CD4-positive, alpha-beta T cell treated with Interleukin-2 at 100 ng/mL for 4 hours (primary cell): ENCODE measurements at regions not wholly inside any gene's neighbourhood (a gene's known extent, or its start where the extent isn't known, plus 50 kb on each side); places are given as distances from the start of the nearest gene placed in this dataset.
"Not testable (repeated sequence)": the region's sequence is repeated elsewhere in the genome, so short reads cannot be mapped to it uniquely, and the experiment has no call there.

ENCODE experiments used
- DNase-seq: peaks from one replicate; pipeline ENCODE4 v3.0.0-alpha.2; 2020; ENCODE audit warnings: low spot score

DNA sequence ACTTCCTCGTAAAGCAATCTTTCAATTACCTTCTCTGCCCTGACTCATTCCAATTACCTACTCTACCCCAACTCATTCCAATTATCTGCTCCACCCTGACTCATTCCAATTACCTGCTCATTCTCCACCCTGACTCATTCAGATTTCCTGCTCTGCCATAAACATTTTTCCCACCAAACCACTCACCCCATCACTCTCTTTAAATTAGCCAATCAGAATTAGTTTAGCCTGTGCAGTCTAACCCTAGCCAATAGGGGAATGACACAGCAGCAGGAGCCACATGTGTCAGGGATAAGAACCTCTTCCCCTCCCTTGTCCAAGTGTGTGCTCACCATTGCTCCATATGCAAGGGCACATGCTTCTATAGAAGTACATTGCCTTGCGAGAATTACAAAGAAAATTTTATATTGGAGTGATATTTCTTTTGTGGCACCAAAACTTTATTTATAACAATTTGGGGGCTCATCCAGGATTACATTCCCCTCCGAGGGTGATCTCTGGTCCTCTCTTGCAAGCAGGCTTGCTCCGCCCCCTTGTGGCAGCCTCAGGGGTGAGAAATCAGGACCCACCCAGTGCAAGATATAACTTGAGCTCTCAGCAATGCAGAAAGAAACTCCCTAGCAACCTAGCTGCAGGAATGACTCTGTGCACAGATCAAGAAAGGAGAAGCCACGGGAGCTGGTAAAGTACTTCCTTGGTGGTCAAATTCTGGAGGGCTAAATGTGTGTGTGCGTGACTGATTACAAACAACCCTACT lies 551.9 kb upstream of the EYS start:
- not testable (repeated sequence) for DNase-seq

DNA sequence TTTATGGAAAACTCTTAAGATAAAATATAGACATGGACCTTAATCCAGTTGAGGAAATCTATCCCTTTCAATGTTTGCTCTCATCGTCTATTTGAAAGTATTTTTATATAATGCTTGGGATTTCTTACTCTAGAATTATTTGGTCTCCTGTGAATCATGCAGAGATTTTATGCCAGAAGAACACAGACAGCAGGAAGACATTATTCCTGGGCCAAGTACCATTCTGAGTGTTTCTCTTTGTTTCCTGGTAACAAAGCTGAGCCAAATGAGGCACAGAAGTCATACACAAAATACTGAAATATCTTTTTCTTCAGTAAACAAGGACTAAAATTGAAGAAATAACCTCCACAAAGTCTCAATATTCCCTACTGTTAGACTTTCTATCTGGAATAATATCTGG lies 538.2 kb upstream of the EYS start:
- no peak for DNase-seq

GRCh38 chr6:66238851-66239250 lies 531.8 kb upstream of the EYS start:
- DNase-seq: no peak

DNA sequence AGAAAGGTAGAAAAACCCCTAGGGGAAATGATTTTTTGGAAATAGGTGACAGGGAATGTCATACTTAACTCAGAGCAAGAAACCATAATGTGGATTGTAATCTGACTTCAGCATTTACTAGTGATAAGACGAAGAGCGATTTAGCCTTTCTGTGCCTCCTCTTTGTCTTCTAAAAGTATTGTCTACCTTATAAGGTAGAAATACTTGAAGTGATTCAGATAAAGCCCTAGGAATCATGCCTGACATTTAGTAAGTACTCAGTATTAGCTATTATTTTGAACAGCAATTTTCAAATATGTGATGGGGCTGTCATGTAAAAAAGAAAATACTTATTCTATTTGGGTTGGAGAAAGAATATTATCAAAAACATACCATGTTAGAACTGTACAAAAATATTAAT lies 525.9 kb upstream of the EYS start:
- DNase-seq: no peak

DNA sequence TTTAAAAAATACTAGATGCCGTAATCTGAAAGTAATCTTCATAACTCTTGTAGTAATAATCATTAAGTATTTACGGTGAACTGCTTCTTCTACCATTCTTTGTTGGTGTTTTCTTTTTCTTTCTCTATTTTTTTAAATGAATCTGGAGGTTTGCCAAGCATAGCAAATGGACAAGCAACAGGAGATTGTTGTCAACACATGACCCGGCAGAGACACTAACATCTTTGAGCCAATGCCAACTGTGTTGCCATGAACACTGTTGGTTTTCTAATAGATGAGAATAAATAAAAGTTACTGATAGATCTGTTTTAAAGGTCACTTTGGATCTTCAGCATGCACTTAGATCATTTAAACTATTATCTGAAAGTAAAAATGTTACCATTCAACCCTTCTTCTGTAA lies 523.6 kb upstream of the EYS start:
- no peak for DNase-seq

GRCh38 chr6:66226109-66226508 lies 519.1 kb upstream of the EYS start:
- no peak for DNase-seq

DNA sequence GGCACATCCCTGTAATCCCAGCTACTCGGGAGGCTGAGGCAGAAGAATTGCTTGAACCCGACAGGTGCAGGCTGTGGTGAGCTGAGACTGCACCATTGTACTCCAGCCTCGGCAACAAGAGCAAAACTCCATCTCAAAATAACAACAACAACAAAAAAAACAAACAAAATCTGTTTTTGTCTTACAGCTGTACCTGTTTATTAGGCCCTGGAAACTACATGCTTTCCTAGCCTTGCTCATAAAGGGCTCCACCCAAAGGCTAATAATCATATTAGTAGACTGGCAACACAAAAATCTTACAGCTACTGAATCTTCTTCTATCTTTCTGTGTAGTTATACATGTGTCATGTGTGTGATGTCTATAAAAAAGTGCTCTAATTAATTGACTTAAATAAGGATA lies 503.9 kb upstream of the EYS start:
- DNase-seq: peak; percentile 13

DNA sequence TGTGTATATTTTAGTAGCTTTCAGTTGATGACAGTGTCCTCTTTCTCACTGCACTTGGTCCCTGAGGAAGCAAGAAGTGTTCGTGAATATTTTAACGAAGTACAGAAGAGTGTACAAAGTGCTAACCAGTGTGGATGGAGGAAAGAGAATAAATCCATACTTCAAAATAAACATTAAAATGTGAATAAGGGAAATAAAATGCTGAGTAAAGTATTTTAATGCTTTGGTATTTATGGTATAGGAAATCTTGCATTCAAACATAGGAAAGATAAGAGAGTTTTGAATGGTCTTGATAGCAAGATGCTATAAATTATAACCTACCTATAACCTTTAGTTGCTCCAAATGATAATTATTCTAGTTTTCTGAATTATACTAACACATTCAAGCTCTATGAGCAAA lies 493.4 kb upstream of the EYS start:
- DNase-seq: no peak

DNA sequence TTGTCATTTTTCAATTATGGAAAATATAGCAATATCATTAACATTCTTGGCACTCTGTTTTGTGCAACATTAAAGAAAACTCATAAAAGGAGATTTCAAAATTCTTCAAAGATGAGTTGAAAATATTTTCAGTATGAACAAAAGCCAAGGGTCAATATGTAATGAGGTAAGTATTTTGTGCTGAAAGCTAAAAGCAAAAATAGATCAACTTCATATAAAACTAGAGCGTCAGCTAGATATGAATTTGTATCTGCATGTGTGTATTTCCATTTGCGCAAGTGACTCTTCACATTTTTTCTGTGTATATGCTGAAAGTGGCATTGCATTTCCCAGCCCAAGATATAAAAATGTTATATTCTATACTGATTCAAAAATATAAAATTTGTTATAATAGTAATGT lies 492.1 kb upstream of the EYS start:
- DNase-seq: no peak

- DNase-seq: no peak
These were observed 491.1 kb upstream of the EYS start for GRCh38 chr6:66198062-66198624.

- no peak for DNase-seq
These were observed 483.8 kb upstream of the EYS start for GRCh38 chr6:66190858-66191257.

- no peak for DNase-seq
These were observed 482.9 kb upstream of the EYS start for GRCh38 chr6:66189915-66190314.

- no peak for DNase-seq
These were observed 479.7 kb upstream of the EYS start for GRCh38 chr6:66186756-66187155.

DNA sequence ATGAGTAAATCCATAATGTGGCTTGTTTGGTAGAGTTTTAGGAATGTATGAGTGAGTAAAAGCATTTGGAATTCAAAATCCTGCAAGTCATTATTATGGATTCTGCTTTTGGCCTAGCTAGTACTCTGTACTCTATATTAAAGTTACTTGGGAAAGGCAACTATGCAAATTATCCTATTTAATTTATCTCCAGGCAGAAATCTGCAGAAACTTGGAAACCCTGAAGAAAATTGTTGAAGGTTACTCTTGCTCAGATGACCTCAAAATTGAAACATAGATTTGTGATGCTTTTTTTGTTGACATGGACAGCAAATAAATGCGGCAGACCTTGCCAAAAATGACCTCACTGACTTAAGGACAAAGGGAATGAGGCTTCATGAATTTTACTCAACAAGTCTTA lies 477.1 kb upstream of the EYS start:
- no peak for DNase-seq

DNA sequence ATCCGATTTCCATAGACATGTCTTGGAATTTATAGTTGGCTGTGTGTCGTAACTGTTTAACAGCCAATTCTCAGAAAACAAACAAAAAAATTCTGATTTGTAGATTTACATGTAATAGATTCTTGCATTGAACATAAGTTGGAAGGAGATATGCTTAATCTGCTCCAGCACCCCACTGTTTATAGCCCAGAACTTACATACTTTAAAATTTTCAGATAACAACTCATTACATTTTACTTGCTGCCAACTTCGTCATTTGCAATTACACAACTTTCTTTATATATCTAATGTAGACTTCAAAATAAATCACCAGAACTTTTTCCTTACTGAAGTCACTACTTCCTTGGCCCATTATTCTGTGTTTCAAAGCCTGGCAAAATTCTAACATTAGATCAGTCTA lies 472.3 kb upstream of the EYS start:
- no peak for DNase-seq

DNA sequence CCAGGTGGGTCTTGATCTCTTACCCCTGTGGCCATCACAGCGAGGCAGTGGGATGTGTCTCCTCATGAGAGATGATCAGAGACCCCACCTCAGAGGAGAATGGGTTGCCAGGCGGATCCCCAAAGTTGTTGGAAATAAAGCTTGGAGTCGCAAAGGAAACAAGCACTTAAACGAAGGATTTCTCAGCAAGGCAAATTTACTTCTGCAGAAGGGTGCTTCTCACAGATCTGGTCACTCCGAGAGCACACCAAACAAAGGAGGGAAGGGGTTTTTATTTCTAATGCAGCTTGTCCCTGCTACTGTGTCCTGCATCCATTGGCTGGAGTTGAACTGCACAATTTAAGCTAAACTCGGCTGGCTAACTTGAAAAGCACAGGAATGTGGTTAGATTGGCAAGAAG lies 466.6 kb upstream of the EYS start:
- no peak for DNase-seq

DNA sequence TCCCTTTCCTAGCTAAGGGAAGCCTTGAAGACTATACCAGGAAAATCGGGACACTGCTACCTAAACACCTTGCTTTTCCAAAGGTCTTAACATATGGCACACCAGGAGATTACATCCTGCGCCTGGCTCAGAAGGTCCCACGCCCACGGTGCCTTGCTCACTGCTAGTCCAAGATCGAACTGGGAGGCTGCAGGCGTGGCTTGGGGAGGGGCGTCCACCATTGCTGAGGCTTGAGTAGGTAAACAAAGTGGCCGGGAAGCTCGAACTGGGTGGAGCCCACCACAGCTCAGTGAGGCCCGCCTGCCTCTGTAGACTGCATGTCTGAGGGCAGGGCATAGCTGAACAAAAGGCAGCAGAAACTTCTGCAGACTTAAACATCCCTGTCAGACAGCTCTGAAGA lies 459.7 kb upstream of the EYS start:
- not testable (repeated sequence) for DNase-seq

GRCh38 chr6:66161546-66162108 lies 454.6 kb upstream of the EYS start:
- no peak for DNase-seq

DNA sequence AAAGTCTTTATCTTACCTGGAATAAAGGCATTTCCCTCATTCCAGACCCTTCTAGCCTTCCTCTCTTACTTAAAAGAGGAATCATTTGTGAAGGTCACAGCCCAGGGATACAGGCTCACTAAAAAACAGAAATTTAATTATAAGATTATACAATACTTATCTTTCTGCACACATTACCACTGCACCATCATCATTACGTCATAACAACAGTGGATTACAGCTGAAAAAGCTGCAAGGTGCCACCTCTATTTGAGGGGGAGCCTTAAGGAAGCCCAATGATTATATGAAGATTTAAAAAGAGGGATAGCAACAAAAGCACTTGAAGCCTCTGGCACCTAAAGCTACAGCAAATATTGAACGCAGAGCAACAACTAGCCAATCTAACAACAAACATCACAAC lies 452.9 kb upstream of the EYS start:
- DNase-seq: no peak

DNA sequence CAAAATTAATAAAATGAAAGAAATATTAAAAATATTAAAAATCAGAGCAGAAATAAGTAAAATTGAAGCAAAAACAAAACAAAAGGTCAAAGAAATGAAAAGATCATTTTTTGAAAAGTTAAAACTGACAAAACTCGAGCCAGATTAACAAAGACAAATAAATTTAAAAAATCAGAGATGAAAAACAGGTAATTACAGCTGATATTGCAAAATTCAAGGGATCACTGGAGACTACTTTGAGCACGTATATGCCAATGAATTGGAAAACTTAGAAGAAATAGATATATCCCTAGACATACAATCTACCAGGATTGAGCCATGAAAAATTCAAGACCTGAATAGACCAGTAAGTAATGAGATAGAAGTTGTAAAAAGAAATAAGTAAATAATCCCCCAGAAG lies 446.2 kb upstream of the EYS start:
- DNase-seq: no peak

GRCh38 chr6:66149132-66149531 lies 442.1 kb upstream of the EYS start:
- DNase-seq: no peak

- DNase-seq: no peak
These were observed 438.8 kb upstream of the EYS start for GRCh38 chr6:66145867-66146266.

DNA sequence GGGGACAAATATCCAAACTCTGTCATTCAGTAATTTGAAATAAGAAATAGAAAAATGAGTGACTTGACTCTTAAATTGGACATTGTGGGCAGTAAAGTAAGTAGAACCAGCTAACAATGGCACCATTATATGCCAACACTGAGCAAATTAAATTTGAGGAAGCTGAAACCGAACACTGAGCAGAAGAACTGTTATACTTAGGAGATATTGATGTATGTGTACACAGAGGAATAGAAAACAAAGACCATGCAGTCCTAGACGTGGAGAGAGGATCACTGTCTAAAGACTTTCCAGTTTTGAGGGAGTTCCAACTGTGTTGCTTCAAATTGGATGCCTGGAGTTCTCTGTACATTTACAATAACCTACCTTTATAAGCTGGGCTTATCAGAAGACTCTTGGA lies 427.0 kb upstream of the EYS start:
- no peak for DNase-seq

DNA sequence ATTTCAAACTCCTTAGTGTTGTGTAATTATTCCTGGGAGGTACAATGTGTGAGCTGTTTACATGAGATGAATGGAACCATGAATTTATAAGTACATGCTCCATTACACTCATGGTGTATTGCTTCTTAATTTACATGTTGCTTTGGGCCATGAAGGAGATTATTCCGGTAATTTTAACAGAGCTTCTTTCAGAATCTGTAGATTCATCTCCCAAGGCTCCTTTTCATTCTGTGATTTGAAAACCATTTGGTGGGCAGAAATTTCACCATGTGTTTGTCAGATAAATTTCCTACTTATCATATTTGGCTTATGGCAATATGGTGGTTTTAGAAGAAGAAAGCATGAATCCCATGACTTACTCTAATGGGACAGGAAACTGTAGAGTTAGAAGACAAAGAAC lies 421.6 kb upstream of the EYS start:
- DNase-seq: no peak
